GM19328 (cell line): ENCODE measurements at regions not wholly inside any gene's neighbourhood (a gene's known extent, or its start where the extent isn't known, plus 50 kb on each side); places are given as distances from the start of the nearest gene placed in this dataset.

Source experiments
- ATAC-seq: cut with Tn5 transposase; IDR thresholded peaks from one replicate; pipeline ENCODE4 v1.9.1; 2021; ENCODE audit warnings: mild to moderate bottlenecking, moderate library complexity; ENCODE audit not compliant: unreplicated experiment

DNA sequence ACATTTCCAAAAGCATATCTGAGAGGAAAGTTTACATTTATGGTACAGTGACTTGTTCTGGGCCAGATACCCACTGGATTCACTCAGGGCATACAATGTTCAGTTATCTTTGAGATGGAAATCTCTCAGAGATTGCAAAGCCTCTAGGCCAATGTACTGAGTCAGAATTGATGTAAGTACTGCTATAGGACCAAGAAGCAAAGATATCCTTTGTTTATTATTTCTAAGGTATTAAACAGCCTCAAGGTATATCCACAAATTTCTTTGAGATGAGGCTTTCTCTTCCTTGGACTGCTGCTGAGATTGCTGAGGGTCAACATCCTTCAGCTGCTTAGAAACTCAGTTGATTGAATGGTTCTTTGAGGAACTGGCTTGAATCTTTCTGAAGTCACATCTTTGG lies 484.0 kb downstream of the METTL15 start:
- no peak for ATAC-seq

DNA sequence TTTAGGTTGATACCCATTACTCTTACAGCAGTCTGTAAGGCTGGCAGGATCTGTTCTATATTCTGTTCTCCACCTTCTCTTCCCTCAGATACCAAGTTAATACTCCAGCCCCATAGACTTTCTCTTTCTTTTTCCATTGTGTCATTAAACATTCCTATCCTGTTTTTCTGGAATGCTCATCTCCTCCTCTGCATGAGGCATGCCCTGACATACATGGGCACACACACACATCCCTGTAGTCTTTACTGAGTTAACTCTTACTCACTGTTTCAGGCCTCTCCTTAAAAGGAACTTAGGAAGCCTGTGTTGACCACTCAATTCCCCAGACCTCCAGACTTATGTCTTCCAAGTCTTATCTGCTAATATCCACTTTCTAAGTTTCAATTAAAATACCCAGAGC lies 476.8 kb downstream of the METTL15 start:
- ATAC-seq, result no peak

DNA sequence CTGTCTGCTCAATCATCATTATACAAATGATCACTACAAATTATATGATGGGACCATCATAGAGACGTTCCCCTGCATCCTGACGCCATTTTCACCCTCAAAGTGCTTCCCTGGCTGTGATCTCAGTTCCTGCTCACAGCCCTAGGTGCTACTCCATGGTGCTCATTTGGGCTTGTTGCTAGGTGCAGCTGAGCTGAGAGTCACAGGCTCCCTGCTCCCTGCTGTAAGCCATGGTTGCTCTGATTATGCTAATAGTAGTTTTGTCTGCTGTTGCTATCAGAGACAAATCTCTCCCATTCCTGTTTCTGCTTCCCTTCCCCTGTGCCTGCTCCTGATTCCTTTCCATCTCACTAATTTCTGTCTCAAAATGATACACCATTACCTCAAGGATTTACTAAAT lies 474.3 kb downstream of the METTL15 start:
- ATAC-seq, result no peak

DNA sequence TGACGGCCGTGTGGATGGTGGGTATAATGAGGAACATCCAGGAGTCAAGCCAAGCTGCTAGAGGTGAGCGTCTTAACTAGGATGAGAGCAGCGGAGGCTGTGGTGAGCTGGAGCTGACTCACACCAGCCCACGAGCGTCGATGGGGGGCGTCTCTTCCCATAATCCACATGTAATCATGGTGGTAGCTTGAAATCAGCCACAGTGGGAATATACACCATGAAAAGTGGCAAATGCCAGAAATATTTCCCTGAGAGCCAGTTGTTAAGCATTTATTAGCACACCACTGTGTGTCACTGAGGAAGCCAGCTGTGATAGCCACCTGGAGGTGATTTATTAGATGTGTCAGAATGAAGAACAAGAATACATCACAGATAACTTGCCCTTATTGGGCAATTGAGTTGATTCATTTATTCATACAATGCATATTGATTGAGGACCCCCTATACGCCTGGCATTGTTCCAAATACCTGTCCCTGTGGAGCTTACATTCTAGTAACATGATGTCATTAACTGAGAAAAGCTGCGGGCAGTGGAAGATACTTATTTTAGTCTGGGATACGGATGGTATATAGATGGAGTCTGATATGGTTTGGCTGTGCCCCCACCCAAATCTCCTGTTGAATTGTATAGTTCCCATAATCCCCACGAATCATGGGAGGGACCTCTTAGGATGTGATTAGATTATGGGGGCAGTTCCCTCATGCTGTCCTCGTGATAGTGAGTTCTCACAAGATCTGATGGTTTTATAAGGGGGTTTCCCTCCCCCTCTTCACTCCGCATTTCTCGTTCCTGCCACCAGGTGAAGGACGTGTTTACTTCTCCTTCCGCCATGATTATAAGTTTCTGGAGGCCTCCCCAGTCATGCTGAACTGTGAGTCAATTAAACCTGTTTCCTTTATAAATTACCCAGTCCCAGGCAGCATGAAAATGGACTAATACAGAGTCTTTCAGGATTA lies 473.4 kb downstream of the METTL15 start:
- ATAC-seq, result no peak

DNA sequence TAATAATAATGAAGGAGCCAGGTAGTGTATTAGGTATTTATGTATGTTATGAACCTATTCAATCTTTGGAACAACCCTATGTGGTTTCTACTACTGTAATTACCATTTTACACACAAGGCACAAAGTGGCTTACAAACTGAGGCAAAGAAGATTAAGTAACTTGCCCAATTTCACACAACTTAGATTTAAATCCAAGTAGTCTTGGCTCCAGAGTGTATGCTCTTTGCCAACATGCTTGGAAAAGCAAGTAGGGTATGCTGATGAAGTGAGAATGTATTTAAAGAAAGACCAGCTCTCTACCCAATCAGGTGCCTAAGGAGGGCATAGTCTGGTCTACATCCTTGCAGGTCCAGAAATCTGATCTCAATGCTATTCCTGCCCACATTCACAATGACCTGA lies 463.2 kb downstream of the METTL15 start:
- no peak for ATAC-seq

DNA sequence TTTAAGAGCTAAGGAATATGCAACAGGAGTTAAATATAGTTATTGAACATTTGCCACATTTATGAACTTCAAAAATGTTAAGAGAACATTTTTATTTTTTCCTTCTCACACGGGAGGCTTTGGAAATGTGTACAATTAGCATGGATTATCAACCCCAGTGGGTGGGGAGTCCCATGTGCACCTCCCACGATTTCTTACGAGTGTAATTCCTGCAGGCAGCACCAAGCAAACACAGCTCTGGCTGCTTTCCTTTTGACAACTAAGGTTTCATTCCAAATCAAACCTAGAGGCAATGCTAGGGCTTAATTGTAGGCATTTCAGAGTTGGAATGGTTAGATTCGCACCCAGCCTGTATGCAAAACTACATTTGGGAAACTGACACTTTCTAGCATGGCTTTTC lies 460.9 kb downstream of the METTL15 start:
- no peak for ATAC-seq

DNA sequence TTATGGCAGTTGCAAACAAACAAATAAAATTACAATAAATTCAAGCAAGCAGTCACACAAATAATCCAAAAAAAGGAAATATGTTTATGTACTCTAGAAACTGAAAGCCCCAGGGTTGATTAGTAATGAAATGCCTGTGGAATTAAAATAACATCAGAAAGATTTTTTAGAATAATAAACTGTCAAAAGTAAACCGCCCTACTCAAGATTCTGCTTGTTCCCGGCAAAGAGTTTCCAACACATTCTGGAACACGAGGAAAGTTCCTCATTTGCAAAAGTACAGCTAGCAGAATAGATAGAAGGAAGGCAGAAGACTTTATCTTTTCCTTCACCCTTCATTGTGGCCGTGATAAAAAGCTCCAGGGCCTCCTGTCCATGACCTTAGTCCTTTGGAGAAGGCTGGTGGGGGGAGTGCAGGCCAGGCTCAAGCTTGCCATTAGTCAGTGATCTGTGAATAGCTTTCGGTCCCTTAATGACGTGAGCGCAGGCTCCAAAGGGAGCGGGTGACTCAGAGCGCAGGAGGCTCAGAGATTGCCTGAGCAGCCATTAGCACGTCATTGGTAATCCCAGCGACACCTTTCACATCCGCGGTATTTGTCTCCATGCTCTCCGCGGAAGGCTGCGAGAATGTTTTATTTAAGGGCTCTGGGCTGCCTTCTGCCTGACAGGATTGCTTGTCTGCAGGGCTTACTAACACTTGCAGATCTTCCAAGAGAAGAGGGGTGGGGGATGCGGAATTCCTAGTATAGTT lies 458.3 kb downstream of the METTL15 start:
- no peak for ATAC-seq

DNA sequence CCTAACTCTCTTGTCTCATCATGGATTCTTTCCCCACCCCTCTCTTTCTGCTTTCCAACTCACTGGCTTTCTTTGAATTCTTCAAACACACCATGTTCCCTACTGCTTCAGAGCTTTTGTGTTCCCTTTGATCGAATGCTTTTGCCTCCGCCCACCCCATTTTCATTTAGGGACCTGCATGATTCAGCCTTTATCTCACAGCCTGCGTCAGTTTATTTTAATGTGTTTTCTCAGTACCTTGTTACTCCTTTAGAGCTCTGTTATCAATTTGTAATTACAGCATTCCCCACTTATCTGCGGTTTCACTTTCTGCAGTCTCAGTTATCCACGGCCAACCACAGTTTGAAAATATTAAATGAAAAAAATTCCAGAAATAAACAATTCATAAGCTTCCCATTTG lies 451.3 kb downstream of the METTL15 start:
- ATAC-seq, result no peak

DNA sequence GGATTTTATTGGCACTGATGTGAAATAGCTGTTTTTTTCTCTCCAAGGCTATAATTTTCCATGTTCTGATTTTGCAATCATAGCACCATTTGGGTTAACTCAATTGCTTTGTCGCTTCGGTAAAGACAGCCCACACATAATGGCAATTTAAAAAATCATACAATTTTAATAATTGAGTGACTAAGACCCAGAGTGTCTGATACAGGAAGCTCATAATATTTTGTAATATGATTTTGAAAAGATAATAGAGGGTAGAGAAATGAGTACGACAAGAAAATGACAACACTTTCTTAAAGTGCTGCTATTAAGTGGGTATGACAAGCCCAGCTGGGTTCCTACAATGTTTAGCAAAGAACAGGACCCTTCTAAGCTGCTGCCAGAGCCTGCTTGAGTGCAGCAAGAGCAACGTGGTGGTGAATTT lies 439.1 kb downstream of the METTL15 start:
- ATAC-seq, result no peak

DNA sequence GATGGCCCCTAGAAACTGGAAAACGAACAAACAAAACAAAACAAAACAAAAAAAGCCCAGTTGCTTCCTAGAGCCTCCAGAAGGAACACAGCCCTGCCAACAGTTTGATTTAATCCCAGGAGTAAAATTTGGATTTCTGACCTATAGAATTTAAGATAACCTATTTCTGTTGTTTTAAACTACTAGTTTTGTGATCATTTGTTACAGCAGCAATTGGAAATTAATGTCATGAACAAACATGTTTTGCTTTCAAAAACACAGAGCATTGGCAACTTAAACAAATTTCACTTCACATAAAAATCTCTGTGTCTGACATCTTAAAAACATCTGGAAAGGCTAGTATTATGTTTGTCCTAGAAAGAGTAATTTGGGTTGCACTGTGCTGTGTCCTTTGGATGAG lies 437.3 kb downstream of the METTL15 start:
- ATAC-seq, result no peak

DNA sequence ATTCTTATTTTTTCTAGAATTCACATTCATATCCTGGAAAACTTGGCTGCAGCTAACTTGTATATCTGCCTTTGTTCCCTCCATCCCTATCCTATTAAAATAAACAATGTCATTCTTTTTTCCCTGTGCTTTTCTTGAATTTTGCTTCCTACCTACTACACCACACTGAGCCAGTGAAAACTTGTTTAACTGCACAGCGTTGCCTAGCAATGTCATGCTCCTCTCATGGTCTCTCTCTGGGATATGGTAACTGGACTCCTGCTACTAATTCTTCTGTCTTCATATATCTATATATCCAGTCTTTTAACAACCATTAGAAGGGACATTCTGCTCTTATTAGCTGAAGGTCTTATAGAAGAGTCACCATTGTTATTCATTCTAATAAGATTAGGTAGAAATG lies 434.4 kb downstream of the METTL15 start:
- ATAC-seq, result no peak

DNA sequence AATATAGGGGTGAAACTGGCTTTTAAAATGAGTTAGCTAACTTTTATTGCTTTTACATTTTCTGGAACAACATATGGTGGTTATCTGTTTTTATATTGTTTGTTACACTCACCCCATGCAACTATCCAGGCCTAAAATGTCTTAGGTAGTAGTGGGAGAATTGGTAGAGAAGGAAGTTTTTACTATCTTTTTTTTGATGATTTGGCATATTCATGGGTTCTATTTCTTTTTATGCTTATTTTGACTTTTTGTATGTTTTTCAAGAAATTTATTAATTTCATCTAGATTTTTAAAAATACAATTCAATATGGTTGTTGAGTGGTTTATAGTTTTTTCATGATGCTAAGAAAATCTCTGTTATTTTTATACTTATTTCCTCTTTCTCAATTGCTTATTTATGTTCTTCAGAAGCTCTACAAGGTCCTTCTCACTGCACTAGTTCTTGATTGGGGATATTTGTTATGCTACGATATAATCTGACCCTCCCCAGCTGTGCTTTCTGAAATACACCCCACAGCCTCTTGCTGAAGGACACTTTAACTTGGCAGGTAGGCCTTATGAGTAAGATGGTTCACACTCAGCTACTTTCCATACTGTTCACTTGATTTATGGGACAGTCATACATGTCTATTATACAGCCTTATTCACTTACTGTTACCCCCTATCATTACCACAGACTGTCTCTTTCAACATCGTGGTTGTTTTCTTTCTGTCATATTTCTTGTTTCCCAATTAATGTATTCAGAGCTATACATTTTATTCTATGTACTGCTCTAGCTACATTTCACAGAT lies 431.2 kb downstream of the METTL15 start:
- no peak for ATAC-seq

DNA sequence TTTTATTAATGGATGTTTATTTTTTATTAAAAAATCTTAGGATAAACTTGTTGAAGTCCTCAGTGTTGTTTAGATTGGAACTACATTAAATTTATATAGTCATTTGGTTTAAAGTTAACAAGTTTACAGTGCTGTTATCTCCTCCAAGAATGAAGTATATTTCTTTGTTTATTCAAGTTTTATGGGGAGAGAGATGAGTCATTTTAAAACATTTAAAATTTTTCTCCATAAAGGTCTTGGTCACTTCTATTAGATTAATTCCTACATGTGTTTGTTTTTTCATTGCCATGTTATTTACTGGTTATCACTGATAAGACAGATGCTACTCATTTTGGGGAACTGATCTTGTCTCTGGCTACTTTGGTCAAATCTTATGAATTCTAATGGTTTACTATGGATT lies 429.6 kb downstream of the METTL15 start:
- ATAC-seq, result no peak

DNA sequence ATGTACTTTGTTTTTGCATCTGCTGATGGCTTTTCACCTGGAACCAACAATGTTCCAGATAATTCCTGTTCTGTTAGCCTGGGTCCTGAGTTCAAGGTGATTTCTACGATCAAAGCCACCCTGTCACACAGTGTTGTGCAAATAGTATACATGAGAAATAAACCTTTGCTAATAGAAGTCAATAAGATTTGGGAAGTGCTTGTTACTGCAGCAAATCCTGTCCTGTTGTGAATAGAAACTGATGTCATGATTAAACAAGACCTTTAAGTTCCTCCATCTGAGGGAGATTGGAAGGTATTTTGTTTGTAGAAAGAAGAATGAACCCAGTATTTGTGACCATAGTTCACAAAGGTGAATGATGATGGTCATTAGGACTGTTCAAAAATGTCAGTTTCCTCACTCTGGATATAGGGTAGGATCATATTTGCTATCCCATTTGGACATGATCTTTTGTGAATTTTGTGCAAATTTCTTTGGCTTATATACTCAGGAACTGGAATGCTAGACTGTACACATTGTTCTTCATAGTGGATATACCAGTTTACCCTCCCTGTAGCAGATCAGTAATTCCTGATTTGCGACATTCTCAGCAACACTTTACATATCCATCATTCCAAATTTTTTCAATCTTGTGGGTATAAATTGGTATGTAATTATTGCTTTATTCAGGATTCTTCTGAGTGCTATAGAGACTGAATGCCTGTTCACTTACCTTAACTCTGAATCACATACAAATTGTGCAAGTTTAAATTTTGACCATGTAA lies 428.5 kb downstream of the METTL15 start:
- no peak for ATAC-seq

DNA sequence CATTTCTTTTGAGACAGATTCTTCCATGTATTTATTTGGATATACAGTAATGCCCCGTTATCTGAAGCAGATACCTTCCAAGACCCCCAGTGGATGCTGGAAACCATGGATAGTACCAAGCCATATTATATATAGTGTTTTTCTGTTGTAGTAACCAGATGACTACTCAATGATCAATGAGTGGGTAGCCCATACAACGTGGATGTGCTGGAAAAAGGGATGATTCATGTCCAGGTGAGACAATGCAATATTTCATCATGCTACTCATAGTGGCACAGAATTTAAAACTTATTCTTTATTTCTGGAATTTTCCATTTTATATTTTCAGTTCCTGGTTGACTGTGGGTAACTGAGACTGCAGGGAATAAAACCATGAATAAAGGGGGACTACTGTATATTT lies 427.5 kb downstream of the METTL15 start:
- no peak for ATAC-seq

DNA sequence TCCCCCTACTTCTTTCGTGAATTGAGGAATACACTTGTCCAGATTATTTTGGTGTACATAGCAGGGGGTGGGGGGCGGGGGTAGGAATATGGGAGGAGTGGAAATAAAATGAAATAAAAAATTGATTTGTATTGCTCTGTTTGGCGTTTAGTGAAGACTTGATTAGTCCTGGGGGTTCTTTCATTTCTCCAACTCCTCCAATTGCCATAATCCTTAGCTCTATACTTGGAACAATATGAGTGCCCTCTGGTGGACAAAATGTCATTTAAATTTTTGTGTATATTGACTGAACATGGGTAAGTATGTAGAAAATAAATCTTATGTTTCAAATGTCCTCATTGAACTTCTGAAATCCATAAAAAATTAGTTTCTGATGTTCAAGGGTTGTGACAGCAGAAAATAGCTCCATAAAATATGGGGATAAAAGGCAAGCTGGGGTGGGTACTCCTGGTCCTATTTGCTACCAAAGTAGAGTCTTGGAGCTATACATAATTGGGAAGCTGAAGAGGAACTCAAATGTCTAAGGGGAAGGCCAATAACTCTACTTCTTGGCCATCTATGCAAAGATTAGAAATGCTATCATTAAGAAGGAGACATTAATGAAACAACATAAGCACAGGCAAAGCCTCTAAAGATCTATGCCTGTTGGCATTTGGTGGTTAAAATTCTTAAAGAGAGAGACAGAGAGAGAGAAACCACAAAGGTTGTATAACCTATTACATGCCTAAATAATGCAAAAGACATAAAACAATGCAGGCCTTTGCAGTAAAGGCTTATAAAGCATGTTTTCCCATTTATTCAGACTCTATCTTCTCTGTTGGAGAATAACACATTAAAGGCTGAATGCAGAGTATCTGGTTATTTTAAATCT lies 421.6 kb downstream of the METTL15 start:
- ATAC-seq, result no peak

DNA sequence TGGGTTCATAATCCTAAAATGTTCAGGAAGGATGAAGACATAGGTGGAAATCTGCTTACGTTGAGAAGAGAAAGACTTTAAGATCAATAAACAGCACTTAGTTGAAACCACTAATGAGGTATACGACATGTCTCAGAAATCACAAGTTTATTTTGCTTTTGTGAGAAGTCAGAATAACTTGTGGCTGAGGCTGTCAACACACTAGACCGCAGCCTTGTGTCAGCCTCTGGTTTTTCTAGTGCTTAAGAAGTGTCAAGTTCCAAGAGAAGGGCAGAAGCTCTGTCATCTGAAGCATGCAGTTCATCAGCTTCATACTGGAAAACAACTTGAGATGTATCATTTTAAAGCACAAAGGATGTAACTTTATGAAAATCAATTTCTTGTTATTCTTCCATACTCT lies 420.9 kb downstream of the METTL15 start:
- ATAC-seq, result no peak

DNA sequence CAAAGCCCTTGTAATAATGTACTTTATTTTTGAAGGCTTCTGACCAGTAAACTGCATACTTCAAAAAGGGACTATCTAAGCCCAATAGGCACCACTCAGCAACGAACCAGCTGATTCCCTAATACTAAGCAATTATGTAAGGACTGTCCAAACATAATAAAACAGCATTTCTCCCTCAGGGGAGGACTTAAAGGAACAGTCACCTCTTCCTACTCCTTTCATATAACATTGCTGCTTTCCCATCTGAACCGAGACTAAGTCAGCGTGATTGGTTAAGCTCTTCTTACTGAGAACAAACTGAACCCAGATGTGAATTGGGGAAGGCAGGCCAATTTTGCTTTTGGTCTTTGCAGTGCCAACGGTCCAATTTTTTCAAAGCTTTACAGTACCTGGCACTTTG lies 420.0 kb downstream of the METTL15 start:
- ATAC-seq, result no peak

DNA sequence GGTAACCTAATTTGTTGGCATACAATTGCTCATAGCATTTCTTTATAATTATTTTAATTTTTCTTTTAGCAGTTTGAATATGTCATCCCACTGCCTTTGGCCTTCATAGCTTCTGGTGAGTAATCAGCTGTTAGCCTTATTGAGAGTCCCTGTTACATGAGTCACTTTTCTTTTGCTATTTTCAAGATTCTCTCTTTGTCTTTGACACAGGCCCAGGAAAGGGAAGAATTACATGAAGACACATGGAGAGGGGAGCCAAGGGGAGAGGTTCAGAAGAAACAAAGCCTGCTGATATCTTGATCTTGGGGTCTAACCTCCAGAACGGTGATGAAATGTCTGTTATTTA lies 418.2 kb downstream of the METTL15 start:
- ATAC-seq, result no peak
